NCI-H510A treated with DMSO at 0.1 percent for 48 hours (cell line): ENCODE measurements at regions not wholly inside any gene's neighbourhood (a gene's known extent, or its start where the extent isn't known, plus 50 kb on each side); places are given as distances from the start of the nearest gene placed in this dataset.

Experiments used
- DNase-seq: peaks from one replicate; lab custom pipeline; 2025; lab: John Stamatoyannopoulos, UW

DNA sequence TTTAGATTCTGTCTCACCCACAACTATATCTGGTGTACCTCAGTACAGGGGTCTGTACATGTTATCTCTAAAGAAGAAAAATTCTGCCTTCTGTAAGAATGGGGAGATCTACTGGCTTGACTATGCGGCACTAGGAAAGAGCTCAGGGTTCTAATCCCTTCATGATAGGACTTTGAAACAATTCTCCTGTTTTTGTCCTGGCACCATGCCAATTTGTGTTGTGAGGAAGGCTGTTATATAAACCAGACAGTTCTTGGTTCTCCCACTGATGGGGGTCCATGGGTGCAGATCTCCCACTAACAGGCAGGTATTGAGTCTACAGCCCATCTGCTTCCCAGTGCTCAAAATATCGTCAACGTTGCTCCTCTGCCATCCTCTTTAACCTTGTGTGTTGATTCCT is 883.7 kb downstream of the GALC start:
- DNase-seq, result no peak

DNA sequence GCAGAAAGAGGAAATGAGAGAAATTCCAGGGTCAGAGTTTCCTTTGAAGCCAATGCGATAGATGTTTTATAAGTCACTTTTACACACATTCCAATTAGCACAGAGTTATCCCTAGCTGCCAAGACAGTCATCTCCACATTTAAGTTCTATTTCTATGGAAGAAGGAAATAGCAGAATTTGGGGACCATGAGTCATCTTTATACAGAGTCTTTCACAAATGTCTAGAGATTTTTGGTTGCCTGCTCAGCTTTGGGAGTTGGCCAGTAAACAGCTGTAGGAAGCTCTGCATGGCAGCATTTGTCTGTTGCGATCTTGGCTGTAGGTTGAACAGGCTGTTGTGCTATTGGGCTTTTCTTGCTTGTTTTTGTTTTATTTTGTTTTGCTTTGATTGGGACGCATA is 884.3 kb downstream of the GALC start:
- DNase-seq, result no peak

DNA sequence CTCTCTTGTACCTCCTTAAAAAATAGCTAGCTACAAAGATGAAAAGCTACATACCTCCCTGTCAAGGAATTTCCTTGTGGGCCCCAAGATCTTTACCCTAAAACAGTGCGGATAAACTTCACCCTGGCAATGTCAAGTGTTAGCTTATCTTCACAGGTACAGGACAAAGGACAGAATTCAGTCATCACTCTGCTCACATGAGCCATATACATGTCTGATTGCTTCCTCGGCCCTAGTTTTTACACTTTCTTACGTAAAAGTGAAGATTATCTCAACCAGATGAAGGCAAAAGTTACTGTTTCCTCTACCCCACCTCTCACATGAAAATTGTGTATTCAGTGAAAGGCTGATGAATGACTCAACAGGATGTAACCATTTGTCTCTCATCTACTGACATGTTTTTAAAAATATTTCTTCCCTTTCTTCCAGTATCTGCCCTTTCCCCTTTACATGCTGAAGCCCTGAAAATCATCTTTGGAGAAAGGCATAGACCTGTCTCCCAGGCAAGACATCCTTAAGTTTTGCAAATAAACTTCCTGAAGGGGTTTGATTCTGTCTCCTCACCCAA is 890.1 kb downstream of the GALC start:
- DNase-seq, result no peak

DNA sequence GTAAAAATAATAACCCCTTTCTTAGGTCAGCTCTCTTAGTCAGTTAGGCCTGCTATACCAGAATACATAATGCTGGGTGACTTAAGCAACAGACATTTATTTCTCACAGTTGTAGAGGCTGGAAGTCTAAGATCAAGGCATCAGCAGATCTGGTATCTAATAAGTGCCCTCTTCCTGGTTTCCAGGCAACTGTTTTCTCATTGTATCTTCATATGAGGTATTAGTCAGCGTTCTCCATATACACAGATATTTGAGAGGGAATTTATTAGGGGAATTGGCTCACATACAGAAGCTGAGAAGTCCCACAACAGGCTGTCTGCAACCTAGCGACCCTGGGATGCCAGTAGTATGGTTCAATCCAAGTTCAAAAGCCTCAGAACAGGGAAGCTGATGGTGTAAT is 896.0 kb downstream of the GALC start:
- DNase-seq, result no peak

DNA sequence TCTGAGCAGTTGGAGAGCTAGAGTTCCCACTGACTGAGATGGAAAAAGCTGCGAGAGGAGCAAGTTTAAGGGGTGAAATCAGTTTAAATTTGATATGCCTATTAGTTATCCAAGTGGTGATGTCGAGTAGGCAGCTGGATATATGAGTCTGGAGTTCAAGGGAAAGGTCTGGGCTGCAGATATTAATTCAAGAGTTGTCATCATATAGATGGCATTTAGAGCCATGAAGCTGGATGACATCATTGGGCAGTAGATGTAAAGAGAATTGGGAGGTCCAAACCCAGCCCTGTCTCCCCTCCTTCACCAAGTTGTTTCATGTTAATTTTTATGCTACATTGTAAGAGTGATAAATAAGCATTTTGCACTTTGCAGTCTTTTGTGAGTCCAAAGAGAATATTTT is 898.1 kb downstream of the GALC start:
- no peak for DNase-seq

DNA sequence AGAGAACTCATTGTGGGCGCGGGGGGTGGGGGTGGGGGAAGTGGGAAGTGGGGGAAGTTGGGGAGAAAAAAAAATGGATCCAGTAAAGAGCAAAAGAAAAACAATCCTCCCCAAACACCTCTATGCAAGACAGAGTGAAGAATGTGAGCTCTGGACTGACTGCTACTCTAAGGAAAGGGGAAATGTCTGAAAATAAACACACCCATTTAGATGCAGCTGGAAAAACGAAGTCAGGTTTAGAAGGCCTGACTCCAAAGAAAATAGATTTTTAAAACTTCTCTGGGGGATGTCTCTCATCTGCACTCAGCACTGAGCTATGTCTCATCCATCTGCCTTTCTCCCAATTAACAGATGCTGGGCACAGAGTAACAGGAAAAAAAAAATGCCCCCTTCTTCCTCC is 904.4 kb downstream of the GALC start:
- DNase-seq, result no peak

DNA sequence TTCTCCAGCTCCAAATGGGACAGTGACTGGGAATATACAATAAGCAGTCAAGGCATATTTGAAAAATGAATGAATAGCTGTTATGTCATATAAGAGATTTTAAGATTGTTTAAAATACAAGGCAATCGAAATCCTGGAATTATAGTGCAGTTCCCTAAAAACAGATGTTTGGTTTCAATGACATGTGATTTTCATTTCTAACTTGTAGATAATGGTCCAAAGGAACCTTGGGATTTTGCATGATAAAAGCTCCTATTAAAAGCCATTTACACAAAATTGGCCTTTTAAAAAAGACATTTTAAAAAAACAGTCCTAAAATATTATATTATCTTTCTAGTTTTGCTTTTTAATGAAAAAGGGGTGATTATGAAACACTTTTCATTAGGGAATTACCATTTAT is 905.1 kb downstream of the GALC start:
- no peak for DNase-seq

DNA sequence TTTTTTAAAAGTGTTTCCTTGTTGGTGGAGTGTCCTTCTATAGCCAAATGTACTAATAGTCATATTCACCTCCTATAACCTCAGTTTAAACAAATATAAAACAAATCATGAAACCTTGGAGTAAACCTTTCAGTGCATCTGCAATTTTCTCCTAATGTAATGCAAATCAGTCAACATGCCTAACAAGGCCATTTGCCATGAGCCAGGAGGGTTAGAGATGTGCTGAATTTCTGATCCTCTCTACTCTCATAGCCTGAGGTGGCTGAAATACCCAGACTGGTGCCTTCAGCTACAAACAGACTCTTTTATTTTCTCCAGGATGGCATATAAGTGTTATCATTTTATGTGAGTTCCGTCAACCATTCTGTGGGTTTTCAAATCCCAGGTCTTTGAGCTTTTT is 908.1 kb downstream of the GALC start:
- DNase-seq, result no peak

DNA sequence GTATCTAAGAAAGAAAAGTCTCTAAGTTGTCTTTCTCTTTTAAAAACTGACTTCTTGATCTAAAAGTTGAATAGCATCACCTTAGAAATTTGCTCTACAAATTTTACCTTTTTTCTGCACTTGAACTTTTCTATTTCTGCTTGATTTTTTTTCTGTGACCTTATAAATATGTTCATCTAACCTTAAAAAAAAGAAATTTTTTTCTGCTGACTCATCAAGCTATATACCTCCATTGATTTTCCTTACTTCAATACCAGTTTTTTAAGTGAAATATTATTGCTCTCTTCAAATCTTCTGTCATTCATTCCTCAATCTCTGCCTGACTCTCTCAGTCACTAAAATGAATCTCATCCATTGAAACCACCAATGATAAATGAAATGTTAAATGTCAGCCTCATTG is 910.1 kb downstream of the GALC start:
- no peak for DNase-seq

DNA sequence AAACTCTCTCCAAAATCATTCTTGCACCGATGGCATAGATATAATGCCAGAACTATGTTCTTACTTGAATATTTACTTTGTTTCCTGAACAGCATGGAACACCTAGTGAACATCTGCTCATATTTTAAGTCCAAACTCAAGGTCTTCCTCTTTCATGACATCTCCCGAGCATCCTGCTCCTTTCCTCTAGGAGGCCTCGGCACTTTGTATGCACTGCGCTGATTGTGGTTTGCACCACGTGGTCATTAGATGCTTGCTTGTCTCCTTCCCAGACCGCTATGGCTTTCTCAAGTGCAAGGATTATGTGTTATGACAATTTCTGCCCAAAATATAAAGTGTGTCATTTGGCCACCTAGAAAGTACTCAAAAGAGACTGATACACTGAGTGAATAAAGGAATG is 912.0 kb downstream of the GALC start:
- DNase-seq, result no peak

DNA sequence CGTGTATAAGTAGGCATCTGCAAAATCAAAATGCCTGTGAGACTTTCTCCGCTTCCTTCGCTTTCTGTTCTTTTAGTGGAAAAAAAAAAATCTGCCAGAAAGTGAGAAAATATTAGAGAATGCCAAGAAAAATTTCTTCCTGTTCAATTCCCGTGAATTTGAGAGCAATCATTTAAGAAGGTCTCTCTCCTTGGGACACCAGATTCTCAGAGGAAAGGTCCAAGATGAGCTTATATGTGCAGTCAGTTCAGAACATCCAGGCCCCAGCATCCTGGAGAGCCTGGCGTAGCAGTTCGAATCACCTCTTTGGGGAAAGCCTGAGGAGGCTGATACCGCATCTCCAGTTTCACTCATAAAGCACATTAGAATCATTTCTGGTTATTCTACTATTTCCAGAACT is 912.8 kb downstream of the GALC start:
- no peak for DNase-seq

DNA sequence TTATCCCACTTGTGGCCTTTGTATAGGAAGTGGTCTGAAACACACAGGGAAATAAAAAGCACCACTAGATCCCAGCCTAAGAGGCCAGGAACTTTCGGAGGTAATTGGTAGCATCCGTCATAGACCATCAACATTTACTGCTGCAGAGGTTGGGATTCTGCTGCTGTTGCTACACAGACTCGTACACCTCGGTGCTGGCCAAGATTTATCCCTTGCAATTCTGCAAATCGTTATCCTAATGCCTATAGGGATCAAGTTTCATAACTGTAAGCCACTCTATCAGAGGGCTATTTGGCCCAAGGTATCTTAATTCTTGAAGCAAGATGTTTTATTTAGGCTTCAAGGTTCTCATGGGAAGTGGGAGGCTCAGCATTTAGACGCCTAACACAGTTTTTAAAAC is 913.6 kb downstream of the GALC start:
- no peak for DNase-seq

DNA sequence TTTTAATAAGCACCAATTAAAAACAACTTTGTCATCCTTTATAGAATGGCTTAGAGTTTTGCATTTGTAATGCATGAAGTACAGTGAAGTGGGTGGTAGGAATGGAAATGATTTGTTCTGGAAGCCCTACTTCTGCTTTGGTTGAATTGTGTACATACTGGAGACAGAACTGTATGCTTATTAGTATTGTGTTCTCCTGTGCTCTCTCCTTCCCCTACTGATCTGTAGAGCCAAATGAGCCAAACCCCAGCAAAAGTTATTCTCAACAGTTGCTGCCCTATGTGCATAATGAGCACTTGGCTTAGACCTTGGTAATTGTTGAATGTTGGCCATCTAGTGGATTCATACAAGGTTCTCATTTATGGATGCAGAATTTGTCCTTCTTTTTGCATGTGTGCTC is 916.1 kb downstream of the GALC start:
- DNase-seq, result no peak

DNA sequence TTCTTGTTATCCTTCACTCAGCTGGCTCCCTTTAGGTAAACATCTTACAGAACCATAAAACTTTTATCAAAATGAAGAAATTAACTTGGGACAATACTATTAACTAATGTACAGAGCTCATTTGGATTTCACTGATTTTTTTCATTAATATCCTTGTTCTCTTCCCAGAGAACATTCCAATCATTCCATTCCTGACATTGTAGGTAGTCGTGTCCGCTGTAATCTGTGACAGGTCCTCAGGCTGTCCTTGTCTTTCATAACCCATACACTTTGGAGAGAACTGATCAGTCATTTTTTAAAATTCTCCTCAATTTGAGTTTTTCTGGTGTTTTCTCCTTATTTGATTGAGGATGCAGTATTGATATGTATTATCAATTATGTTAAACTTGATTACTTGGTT is 916.8 kb downstream of the GALC start:
- no peak for DNase-seq

DNA sequence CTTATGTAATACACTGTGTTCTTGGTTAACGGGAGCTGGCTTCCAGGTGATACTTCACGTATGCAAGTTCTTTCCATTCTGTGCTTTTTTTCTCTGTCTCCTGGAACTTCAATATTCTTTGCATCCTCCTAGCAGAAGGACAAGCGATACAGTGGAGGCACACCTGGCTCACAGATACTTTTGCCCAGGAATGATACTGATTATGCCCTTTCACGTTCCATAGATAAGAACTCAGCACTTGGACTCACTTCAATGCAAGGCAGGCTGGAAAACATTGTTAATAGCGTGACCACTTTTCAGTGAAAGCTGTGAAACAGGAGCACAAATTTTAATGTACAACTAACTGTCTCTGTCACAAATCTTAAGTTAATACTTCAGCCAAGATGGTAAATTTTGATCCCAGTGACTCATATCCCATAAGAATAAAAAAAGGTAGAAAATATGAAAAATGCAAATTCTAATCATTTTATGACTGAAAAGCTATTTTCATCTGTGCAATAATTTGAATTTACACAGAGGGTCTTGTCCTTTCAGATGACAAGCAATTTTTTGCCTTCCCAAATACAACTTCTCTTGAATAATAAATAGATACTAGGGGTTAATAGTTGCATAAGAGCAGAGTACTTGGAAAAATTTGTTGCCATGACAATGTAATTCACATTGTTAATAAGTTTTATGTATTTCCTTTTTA is 919.0 kb downstream of the GALC start:
- no peak for DNase-seq

DNA sequence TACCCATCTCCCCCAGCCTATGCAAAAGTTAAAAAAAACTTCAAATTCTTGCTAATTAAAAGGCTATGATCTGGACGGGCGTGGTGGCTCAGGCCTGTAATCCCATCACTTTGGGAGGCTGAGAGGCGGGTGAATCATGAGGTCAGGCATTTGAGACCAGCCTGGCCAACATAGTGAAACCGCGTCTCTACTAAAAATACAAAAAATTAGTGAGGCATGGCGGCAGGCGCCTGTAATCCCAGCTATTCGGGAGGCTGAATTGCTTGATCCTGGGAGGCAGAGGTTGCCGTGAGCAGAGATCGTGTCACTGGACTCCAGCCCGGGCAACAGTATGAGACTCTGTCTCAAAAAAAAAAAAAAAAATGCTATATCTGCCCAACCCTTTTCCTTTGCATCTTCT is 925.4 kb downstream of the GALC start:
- no peak for DNase-seq

DNA sequence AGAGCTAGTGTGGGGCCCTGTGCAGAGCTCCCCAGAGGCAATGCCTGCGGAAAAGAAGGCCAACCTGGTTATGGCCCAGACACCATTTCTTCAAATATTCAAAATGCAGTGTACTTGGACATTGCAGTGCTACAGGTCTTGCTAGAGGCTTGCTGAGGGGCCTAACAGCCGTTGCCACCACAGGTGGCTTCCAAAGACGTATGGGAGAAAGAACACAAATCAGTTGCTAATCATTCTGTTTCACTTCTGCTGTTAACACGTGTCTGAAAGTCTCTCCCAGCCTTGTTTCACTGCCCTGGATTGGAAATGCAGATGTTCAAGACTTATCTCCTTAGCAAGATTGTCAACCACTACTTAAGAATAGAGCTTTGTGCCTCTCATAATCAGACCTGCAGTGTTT is 925.9 kb downstream of the GALC start:
- DNase-seq, result no peak

DNA sequence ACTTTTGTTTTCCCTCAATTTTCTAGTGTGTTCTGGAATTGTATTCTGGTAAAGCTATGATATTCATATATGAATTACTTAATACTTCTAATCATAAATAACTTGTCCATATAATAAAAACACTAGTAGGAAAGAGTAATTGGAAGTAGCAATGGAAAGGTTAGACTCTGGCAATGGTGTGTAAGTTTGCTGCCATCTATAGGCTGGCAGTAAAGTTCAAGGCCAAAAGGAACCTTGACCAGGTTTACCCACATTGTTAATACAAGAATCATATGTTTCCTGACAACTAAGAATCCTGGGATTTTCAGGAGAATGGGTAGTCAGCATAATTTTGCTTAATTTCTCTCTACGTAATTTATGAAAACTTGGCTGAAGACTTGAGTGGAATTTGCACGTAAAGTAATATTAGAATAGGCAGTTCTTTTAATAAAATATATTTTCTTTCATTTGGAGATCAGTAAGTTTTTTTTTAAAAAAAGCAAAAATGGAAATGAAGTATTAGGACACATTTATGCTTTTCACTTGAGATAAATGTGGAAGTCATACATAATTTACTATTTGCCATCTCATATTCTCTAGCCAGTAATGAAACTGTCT is 926.7 kb downstream of the GALC start:
- DNase-seq, result peak; percentile 5

DNA sequence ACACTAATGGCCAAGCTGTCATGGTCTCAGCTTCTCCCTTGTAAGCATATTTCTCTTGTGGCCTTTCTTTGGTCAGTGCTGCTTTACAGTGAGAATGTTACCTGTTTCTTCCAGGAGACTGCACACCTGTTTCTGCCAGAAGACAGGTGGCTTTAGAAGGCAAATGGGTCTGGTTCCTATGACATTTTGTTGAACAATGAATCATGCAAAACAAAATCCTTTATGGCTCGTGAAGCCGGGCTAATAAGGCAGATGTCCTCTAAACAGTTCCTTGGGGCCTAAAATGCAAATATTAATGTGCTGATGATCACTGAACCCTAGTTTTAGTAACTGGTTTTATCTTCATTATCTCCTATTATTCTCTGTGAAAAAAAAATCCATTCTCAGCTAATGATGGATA is 927.6 kb downstream of the GALC start:
- no peak for DNase-seq

DNA sequence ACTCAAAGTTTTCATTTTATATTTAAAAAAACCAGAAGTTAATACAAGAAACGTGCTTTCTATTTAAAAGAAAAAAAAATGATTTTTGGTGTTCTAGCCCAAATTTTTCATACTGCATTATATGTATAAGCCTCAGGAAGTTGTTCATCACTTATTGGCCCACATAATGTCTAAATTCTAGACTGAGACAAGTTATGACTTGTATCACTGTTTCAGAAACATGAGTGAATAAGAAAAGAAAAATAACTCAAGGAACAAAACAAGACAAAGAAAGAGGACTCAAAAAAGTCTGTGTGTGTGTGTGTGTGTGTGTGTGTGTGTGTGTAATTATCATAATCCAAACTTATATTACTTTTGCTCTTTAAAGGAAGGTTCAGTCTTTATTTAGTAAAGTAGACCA is 929.8 kb downstream of the GALC start:
- DNase-seq, result no peak

DNA sequence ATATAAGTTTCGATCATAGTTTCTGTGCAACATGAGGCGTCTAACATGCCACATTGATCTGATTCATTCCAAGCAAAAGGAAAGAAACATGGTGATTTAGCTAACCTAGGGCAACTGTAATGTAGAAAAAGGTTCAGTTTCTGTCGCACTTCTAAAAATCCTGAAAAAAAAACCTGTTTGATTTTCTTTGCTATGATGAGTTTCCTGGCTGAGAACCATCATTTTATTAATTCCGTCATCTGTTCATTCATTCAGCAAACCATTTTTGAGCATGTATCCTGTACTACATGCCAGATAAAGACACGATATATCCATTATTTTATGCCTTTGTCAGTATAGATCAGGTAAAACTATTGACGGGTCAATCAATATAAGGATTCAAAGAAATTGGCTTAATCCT is 932.6 kb downstream of the GALC start:
- no peak for DNase-seq

DNA sequence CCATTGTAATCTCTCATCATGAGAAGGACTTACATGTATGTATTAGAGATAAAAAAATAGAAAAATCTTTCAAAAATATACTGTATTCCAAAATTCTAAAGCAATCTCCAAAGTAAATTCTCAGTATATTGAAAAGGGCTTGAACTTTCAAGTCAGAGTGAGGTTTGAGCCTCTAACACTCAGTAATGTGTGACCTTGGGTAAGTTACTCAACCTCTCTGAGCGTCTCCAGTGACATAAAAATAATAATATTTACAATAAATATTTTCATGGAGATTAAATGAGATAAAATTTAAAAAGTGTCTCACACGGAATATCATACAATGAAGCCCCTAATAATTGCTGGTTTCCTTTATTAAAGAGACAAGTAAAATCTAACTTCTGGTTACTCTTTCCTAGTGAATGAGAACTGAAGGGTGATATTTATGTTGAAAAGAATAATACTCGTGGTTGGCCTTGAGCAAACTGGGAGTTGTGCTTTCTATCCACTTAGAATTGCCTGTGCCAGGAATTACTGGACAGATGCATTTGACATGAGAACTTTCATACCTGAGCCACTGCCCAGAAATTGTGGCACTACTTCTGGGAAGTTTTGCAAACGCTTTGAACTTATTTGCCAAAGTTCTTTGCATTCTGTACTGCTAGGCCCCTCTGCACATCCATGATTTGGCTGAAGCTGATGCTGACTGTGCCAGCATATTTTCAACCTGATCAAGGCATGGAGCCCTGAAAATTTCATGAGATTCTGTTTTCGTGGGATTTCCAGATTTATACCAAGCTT is 933.7 kb downstream of the GALC start:
- no peak for DNase-seq

DNA sequence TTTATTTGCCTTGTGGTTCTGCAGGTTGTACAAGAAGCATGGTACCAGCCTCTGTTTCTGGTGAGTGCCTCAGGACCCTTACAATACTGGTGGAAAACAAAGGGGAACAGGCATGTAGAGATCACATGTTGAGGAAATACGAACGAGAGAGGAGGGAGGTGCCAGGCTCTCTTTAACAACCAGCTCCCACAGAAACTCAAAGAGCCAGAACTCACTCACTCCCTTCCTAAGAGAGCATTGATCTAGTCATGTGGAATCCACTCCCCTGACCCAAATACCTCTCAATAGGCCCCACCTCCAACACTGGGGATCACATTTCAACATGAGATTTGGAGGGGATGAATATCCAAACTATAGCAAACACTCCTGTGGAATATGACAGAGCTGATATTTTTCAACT is 938.0 kb downstream of the GALC start:
- DNase-seq, result no peak
